KOPT-K1 (cell line): ENCODE measurements at regions not wholly inside any gene's neighbourhood (a gene's known extent, or its start where the extent isn't known, plus 50 kb on each side); places are given as distances from the start of the nearest gene placed in this dataset.

Source experiments
- H3K27ac ChIP-seq: fragments of 200-600 bp; sonication (generic); 2 replicates; pipeline ENCODE4 v1.5.1; 2016; ENCODE audit warnings: antibody characterized with exemption, mild to moderate bottlenecking, low read depth, low read length; ENCODE audit not compliant: poor library complexity, severe bottlenecking
- H3K36me3 ChIP-seq: fragments of 200-600 bp; sonication (generic); 2 replicates; pipeline ENCODE4 v1.5.1; 2017; ENCODE audit warnings: antibody characterized with exemption, mild to moderate bottlenecking, low read length, moderate library complexity; ENCODE audit not compliant: insufficient read depth
- H3K9me3 ChIP-seq: fragments of 200-600 bp; sonication (generic); 2 replicates; pipeline ENCODE4 v1.5.1; 2017; ENCODE audit warnings: antibody characterized with exemption, low read length, mild to moderate bottlenecking; ENCODE audit not compliant: insufficient read depth, poor library complexity, severe bottlenecking

DNA sequence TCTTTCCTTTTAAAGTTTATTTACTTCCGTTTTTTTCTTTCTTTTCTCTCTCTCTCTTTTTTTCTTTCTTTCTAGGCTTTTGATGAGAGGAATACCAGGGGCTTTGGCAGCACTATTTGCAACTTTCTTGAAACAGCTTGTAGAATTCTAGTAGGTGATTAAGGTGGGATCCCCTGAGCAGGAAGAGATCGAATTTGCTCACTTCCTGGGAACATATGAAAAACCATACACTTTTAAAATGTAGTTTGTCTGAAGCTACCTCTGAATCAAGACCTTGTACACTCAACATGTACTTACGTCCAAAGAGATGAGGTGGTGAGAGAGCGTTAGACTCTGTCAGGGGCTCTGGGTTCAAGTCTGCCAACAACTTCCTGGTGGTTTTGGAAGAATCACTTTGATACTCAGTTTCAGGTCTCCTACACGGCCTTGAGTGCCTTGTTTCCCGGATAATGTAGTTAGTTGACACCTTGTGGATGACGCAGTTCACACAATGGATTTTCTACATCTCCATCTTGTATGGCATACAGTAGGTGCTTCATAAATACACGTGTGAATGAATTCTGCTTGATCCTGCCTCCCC is 229.1 kb downstream of the MYCN start:
- Histone ChIP-seq H3K9me3 (no peaks in the 10 kb centered on the region), H3K36me3 (no peaks in the 10 kb centered on the region), H3K27ac (no peak overlapping the region)

DNA sequence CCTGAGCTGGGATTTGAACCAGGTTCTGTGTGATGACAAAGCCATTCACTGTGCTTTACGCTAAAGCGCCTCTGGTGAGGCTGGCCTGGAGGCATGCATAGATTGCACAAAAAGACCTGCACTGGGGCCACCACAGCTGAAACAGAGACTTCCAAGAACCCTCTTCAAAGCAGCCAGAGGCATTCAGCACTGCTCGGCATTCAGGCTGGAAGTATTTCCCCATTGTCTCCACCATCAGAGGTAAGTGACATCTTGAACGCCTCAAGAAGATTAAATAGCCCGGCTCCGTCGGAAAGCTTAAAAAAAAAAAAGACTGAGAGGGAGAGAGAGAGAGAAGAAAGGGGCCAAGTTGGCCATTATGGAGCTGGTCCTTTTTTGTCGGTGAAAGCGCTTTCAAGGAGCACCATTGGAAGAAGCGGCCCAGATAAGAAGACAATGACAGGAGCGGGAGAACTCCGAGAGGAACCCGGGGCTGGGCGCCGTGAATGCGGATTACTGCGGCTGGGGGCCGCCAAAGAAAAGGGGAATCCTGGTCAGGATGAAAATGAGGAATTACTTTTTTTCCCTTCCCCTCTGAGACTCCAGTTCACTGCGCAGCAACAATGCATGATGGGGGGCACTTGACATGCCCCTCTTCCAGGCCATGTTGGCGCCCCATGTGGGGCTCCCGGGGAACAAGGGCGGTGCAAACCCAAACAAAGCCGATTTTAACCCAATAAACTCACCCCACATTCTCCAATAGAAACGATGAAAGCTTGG is 228.3 kb downstream of the MYCN start:
- Histone ChIP-seq H3K36me3 (no peaks in the 10 kb centered on the region), H3K27ac (no peak overlapping the region), H3K9me3 (no peaks in the 10 kb centered on the region)

DNA sequence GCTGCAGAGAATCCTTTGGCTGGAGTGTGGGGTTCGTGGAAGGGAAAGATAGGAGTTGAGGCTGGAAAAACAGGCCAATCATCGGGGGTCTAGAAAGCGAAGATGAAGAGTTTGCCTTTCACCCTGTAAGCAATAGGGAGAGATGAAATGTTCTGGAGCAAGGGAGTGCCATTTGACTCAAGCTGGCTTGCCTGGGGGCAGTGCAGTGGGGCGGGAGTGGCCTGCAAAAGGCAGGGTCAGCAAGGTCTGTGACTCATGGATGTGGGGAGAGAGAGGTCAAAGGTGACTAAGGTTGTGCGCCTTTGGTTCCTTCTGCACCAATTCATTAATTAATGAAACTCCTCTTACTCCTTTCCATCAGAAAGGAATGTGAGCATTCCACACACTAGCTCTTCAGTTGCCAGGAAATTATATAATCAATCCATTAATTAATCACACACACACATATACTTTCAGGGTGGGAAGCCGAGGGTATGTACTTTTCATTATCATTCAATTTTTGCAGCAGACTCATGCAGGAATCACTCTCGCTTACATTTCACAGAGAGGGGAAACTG is 227.6 kb downstream of the MYCN start:
- no peaks in the 10 kb centered on the region for H3K36me3 ChIP-seq
- no peaks in the 10 kb centered on the region for H3K9me3 ChIP-seq

DNA sequence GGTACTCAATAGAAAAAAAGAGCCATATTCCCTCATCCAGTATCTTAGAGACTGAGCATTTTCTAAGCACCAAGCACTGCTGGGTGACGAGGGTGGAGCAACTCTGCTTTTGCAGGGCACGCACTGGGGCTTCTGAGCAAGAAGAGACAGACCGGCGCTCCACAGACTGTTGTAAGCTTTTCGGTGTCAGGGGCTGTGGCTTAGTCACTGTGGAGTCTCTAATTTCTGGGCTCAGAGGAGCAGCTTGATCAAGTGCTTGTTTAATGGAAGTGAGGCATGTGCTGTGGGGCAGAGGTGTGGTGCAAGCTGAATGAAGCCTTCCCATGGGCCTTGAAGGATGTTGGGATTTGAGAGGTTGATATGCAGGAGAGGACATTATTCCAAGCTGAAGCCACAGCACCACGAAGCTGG is 227.1 kb downstream of the MYCN start:
- H3K36me3 ChIP-seq = no peaks in the 10 kb centered on the region

More for the DNA sequence above, 227.6 kb downstream of the MYCN start:
- H3K27ac ChIP-seq = no peak overlapping the region

DNA sequence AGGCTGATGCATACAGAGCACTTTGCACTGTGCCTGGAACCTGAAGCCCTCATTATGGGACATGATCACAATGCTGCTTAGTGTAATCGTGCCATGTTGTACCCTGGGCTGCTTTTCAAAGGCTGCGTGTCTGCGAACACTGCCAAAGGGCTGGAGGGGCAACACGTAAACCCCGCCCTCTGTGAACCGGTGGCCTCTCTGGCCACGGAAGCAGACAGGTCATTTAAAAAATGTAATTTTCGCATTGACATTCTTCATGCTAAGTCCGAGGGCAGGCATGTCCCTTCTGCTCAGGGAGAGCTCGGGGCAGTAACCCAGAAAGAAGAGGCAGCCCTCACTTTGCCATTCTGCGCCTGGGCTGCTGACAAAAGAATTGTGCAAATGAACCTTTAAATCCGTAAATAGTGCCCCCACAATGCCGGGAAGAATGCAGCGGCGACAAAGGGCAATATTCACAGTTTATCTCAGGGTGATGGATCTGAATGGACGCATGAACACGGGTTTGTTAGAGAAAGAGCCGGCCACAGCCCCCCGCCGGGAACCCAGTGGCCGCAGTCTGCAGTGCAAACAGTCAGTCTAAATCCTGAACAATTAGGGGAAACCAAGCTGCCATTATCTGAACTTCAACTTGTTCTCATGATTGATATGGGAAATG is 226.1 kb downstream of the MYCN start:
- no peaks in the 10 kb centered on the region for H3K36me3 ChIP-seq
- H3K9me3 ChIP-seq = no peaks in the 10 kb centered on the region
- H3K27ac ChIP-seq = no peak overlapping the region

More for the DNA sequence above, 227.1 kb downstream of the MYCN start:
- Histone ChIP-seq H3K27ac (no peak overlapping the region), H3K9me3 (no peaks in the 10 kb centered on the region)

DNA sequence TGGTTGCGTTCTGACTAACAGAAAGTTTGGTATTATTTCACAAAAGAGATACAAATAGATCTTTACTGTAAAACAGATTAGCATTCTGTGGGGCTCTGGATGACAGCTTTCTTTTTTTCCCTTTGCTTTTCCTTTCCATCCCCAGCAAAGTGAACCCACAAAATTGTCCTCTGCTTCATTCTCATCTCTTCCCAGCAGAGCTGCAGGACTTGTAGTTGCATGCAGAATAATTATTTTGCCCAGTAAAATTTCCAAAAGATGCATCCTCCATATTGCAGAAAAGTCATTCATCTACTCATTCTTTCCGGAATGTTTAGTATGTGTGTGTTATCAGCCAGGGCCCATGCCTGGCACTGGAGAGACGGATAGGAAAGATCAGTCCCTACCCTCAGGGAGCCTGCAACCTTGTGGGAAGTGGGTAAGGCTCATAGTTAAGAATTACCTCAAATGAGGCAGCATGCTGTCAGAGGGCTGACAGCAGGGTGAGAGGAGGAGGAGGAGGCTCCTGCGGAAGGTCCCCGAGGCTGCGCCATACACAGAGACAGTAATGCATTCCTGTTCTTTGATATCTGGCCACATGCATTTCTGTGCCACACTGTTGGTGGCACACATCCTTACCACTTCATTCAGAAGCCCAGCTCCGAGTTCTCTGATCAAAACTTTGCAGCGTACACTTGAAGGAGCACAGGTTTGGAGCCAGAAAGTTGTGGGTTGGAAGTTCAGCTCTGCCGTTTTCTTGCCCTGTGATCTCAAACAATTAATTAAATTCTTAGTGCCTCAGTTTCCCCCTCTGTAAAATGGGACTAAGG is 225.4 kb downstream of the MYCN start:
- no peak overlapping the region for H3K27ac ChIP-seq
- no peaks in the 10 kb centered on the region for H3K36me3 ChIP-seq
- no peaks in the 10 kb centered on the region for H3K9me3 ChIP-seq

DNA sequence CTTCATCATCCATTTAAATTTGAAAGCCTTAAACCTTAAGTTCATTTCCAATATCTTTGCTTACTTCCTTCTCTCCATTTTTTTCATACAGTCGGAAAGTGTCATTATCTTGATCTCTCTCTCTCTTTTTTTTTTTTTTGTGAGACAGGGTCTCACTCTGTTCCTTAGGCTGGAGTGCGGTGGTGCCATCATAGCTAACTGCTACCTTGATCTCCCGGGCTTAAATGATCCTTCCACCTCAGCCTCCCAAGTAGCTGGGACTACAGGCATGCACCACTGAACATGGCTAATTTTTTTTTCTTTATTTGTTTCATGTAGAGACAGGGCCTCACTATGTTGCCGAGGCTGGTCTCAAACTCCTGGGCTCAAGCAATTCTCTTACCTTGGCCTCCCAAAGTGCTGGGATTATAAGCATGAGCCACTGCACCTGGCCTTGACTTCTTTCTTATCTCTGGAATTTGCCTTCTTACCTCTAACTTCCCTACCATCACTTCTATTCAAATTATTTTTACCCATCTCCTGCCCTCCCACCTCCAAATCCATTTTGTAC is 222.2 kb downstream of the MYCN start:
- H3K36me3 ChIP-seq = no peaks in the 10 kb centered on the region
- no peak overlapping the region for H3K27ac ChIP-seq
- H3K9me3 ChIP-seq = no peaks in the 10 kb centered on the region

DNA sequence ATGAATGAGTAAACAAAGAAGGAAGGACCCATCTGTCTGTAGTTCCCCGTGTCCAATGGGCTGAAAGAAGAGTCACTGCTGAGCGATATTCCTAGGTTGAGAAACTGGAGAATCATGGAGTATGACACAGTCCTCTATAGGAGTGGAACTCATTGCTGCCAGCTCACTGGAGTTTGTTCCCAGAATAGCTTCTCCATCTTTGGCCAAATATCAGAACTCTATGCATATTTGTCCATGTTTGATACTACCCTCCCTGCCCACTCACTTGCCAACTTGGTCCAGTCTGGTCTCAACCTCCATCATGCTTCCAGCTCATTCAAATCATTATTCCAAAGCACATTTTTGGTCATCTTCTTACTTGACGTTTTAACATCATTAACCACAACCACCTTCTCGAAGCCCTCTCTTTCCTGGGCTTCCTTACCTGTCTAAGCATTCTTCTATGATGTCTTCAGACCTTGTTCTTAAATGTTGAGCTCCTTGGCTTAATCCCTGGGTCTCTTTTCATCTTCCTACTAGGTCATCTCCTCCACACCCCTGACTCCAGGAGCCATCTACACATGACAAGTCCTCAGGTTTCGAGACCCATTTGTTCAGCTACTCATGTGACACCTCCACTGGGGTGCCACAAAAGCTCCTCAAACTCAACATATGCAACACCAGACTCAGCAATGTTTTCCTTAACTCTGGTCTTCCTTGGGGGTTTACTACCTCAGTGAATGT is 221.6 kb downstream of the MYCN start:
- no peaks in the 10 kb centered on the region for H3K9me3 ChIP-seq
- no peak overlapping the region for H3K27ac ChIP-seq
- H3K36me3 ChIP-seq = no peaks in the 10 kb centered on the region

DNA sequence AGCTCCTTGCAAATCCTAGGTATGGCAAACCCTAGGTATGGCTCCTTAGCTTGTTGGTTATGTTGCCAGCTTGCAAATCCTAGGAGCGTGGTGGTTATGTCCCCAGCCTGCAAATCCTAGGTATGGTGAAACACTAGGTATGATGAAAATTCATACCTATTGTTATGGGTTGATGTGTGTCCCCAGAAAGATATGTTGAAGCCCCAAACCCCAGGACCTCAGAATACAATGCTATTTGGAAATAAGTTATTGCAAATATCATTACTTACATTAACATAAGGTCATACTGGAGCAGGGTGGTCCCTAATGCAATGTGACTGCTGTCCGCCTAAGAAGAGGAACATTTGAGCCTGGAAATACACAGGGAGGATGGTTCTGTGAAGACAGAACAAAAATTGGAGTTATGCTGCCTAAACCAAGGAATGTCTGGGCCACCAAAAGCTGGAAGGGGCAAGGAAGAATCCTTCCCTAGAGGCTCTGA is 220.8 kb downstream of the MYCN start:
- no peak overlapping the region for H3K27ac ChIP-seq
- H3K36me3 ChIP-seq = no peaks in the 10 kb centered on the region
- H3K9me3 ChIP-seq = no peaks in the 10 kb centered on the region

DNA sequence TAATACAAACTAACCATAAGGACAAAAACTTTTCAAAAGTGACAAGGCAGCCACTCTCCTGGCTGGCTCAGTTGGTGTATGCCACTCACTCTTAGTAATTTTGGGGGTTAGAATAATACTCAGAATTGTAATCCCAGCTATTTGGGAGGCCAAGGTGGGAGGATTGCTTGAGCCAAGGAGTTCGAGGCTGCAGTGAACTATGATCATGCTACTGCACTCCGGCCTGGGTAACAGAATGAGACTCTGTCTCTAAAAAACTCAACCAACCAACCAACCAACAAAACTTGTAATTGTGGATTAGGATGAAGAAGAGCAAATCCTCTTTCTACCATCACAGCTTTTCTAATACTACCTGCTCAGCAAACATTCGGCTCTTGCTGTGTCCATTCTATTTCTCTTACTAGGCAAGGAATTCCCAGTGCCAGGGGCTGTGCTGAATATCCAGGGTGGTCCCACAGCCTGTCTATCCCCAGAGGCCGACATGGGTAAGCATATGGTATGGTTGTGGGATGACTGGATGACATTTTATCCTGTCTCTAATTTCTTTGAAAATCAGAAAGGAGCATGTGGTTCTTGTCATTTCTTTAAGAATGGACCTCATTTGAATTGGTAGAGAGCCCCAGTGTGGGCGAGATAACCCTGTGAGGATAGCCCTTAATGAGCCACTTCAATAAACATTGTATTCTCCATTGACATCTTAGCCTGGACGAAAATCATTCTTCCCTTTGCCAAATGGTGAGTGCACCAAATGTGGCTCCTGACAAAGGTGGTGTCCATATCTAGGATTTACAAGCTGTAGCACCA is 220.1 kb downstream of the MYCN start:
- Histone ChIP-seq H3K9me3 (no peaks in the 10 kb centered on the region), H3K36me3 (no peaks in the 10 kb centered on the region), H3K27ac (no peak overlapping the region)

DNA sequence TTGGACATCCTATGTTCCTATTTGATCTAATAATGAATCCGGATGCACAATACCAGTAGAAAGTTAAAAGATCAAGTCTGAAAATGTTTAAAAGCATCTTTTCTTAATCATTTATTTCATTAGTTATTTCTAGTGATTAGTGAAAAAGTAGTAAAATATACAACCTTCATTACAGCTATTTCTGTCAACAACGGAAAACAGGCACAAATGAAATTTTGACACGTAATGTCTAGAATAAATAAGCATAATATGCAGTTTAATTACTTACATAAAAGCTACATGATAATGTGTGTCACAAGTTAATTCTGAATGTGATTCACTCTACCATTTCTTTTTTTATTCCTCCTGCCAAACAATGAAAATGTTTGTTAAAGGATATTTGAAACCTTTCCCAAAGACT is 216.1 kb downstream of the MYCN start:
- Histone ChIP-seq H3K36me3 (no peaks in the 10 kb centered on the region), H3K27ac (no peak overlapping the region), H3K9me3 (no peaks in the 10 kb centered on the region)

DNA sequence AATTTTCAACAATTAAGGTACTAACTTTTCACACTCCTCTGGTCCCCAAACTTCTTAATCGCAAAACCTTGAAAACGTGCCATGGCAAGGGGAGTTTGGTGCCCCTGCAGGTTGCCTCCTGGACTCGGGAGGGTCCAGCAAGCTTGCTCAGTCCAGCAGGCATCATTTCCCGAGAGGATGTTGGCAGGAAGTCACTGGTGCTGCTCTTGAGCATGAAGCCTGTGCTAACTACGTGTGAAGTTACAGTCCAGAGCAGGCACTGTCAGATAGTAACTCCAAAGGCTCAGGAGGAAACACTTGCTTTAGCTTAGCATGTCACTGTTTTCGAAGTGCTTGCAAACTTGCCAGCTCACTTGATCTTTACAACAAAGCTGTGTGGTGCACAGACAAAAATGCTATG is 215.4 kb downstream of the MYCN start:
- no peak overlapping the region for H3K27ac ChIP-seq
- no peaks in the 10 kb centered on the region for H3K36me3 ChIP-seq
- no peaks in the 10 kb centered on the region for H3K9me3 ChIP-seq

DNA sequence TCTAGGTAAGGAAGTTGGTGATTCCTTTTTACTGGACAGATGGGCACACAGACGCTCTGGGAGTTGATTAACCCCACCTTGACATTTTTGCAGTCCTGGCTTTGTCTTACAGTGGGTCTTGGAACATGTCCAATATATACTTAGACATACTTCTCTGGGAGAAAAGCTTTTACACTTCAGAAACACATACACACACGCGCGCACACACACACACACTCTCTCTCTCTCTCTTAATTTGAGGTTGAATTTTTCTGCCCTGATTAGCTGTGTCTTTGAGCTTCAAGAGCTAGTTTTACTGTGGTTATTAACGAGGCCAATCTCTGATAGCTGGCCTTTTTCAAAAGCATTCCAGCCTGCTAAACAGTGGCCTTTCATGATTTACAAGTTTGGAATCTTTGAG is 215.0 kb downstream of the MYCN start:
- H3K36me3 ChIP-seq = no peaks in the 10 kb centered on the region
- no peak overlapping the region for H3K27ac ChIP-seq
- H3K9me3 ChIP-seq = no peaks in the 10 kb centered on the region
